HG02623 (cell line): ENCODE measurements at regions not wholly inside any gene's neighbourhood (a gene's known extent, or its start where the extent isn't known, plus 50 kb on each side); places are given as distances from the start of the nearest gene placed in this dataset.

Experiments
- ATAC-seq: cut with Tn5 transposase; IDR thresholded peaks from one replicate; pipeline ENCODE4 v1.9.1; 2021; ENCODE audit warnings: moderate library complexity; ENCODE audit not compliant: unreplicated experiment

DNA sequence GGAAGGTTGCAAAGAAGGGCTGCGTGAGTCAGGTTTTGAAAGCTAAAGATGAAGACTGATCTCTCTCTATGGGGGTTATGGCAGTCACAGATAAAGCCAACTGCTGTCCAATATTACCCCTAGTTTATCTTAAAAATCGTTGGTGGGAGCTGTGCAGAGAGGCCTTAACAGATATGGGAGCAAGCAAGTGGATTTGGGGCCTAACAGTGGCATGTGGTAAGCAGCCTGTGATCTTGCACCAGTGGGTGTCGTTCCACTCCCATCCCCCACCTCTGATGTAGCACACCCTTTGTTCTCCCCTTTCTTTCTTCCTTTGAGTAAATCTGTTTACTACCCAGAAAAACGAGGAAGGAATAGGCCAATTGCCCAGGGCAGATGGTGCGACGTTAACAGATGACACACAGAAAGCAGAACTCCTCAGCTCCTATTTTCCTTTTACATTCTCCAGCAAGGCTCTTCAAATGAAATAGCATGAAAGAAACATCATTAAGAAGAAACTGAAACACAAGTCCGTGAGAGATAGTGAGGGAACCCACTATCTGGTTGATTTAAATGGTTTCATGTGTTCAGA, 274.1 kb upstream of the CITED2 start:
- ATAC-seq, result no peak

- ATAC-seq, result no peak
Measured at GRCh38 chr6:139647841-139648240, 273.4 kb upstream of the CITED2 start.

DNA sequence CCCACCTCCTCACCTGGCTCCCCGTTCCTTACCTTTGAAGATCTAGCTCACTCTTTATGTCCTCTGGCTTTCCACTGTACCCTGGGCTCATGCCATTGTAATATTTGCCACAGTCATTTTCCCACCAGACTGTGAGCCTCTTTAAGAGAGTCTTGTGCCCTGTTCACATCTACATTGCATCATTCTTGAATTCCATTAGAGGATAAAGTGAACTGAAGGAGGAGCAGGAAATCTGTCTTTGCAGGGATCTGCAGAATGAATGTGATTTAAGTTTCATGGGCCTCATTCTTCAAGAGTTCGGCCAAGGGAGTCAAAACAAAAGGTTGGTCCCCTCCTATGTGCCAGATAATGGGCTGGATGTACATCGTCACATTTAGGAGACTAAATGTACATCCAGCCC, 272.6 kb upstream of the CITED2 start:
- ATAC-seq, result no peak

- no peak for ATAC-seq
Measured at GRCh38 chr6:139644821-139645220, 270.4 kb upstream of the CITED2 start.

- ATAC-seq, result no peak
Measured at GRCh38 chr6:139643986-139644385, 269.5 kb upstream of the CITED2 start.

GRCh38 chr6:139642346-139642745, 267.9 kb upstream of the CITED2 start:
- no peak for ATAC-seq

GRCh38 chr6:139641376-139641775, 266.9 kb upstream of the CITED2 start:
- no peak for ATAC-seq

DNA sequence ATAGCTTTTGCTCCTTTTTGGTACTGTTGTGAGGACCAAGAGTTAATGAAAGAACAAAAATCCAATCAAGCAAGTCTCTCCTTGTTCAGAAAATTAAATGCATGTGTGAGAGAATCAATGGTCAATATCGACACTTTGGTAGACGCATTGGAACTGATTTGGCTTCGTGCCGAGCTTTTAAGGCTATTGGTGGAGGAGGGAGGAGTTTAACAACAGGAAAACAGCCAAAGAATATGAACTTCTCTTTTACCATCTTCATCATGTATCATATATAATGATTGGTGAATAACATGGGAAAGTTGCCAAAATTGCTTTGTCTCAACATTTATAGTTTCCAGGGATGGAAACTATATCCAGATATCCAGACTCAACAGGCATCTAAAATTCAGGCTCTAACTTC, 266.5 kb upstream of the CITED2 start:
- no peak for ATAC-seq

- ATAC-seq, result peak; percentile 93
Measured at GRCh38 chr6:139640448-139640847, 266.0 kb upstream of the CITED2 start.

DNA sequence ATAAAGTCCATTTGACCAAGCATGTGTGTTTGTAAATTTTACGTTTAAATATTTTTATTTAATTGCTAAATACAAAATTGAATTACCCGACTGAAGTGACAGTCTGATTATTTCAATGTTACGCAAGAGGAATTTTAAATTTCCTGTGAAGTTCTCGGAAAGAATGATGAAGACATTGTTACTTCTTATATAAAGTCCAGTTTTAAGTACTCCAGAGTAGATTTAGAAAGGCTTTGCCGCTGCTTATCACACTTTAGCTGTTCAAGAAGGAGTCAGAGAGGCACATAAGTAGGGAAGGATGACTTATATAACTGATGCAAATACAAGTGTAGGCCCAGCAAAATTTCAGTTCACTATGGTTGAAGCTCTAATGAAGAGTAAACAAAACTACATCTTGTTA, 265.1 kb upstream of the CITED2 start:
- no peak for ATAC-seq

DNA sequence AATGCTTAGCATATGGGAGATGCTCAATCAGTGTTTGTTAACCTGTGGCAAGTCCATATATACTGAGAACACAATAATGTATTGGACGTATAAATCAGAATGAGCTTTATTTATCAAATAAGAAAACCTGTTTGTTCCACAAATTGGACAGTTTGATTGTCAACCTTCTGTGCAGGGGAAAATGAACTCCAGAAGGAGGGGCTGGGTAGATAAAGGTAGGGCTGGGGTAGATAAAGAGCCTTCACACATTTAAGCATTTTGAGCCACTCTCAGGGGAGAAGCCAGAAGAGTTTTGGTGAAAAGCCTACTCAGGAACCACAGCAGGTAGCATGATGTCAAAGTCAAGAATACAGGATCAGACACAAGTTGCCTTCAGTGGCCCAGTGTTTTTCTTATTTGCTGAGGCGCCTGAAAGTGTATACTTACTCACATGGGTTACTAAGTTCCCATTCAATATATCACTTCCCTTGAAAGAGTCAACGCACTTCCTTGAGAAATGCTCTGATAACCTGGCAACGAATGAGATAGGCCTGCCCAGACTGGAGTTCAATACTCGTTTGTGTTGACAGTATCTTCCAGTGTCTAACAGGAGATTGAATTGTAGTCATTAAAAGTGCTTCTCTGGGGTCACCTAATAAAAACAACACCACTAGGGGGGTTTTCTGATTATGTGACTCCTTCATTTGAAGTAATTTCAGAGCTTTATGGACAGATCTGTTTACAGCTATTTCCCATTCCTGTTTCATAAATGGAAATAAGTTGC, 263.9 kb upstream of the CITED2 start:
- no peak for ATAC-seq

DNA sequence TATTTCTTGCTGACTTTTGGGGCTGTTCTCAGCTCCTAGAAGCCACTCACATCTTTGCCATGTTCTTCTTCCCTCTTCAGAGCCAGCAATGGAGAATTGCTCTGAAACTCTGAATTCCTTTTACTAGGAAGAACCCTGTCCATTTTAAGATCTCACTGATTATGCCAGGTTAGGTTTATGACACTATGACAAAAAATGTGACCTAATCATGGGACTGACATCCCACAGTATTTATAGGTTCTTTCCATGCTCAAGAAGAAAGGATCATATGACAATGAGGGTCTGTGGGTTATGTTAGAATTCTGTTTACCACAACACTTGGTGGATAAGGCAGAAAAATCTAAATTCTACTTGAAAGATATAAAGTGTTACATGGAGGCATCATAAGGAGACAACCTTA, 263.3 kb upstream of the CITED2 start:
- ATAC-seq, result no peak

- ATAC-seq, result no peak
Measured at GRCh38 chr6:139636391-139636790, 261.9 kb upstream of the CITED2 start.

DNA sequence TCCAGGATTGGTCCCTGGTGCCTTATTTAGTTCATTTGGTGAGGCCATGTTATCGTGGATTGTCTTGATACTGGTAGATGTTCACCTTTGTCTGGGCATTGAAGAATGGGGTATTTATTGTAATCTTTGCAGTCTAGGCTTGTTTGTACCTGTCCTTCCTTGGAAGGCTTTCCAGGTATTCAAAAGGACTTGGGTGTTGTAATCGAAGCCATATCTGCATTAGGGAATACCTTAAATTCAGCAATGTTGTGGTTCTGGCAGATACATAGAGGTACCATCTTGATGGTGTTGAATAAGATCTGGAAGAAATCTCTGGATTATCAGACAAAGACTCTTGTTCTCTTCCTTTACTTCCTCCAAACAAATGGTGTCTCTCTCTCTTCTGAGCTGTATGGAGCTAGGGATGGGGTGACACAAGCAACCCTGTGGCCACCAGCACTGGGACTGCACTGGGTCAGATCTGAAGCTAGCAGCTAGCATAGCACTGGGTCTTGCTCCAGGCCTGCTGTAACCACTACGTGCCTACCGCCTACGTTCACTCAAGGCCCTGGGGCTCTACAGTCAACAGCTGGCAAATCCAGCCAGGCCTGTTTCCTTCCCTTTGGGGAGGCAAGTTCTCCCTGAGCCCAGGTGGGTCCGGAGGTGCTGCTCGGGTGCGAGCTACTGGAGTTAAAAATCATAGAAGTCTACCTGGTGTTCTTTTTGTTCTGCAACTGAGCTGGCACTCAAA, 261.1 kb upstream of the CITED2 start:
- ATAC-seq, result no peak

DNA sequence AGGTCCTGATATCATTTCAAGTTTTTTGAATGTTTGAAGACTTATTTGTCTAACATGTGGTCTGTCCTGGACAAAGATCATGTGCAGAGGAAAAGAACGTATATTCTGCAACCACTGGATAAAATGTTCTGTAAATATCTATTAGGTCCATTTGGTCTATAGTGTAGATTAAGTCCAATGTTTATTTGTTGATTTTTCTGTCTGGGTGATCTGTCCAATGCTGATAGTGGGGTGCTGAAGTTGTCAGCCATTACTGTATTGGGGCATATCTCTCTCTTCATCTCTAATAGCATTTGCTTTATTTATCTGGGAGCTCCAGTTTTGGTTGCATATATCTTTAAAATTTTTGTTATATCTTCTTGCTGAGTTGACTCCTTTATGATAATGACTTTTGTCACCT, 258.4 kb upstream of the CITED2 start:
- no peak for ATAC-seq

DNA sequence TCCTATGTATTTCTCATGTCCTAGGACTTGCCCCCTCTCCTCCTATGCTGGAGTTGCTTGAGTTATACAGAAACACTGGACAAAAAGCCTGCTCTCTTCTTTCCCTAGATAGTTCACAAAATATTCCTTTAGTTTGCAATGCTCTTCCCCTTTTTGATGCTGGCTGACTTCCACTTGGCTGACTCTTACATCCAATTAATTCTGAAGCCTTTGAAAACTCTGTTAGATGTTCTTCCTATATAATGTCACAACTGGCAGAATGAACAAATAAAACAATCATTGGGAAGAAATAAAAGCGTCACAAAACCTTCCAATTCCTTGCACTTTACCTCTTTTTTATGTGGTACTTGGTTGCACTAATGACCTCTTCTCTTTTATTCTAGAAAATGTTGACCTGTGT, 253.8 kb upstream of the CITED2 start:
- ATAC-seq, result no peak

DNA sequence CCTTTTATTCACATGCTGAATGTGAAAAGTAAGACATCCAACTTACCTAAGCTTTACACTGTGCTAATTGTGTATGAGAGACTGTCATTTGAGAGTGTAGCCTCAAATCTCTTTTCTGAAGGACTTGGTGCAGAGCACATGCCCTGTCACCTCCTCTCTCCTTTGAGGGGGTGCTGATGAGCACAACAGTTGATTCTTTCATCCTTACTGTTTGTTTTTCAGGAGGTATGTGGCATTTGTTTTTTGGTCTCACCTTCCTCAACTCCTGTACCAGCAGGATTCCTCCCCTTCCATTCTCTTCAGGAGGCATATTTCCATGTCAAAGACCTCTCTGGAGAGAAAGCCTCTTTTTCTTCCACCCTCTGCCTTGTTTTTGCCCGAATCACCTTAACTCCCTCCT, 252.6 kb upstream of the CITED2 start:
- no peak for ATAC-seq

DNA sequence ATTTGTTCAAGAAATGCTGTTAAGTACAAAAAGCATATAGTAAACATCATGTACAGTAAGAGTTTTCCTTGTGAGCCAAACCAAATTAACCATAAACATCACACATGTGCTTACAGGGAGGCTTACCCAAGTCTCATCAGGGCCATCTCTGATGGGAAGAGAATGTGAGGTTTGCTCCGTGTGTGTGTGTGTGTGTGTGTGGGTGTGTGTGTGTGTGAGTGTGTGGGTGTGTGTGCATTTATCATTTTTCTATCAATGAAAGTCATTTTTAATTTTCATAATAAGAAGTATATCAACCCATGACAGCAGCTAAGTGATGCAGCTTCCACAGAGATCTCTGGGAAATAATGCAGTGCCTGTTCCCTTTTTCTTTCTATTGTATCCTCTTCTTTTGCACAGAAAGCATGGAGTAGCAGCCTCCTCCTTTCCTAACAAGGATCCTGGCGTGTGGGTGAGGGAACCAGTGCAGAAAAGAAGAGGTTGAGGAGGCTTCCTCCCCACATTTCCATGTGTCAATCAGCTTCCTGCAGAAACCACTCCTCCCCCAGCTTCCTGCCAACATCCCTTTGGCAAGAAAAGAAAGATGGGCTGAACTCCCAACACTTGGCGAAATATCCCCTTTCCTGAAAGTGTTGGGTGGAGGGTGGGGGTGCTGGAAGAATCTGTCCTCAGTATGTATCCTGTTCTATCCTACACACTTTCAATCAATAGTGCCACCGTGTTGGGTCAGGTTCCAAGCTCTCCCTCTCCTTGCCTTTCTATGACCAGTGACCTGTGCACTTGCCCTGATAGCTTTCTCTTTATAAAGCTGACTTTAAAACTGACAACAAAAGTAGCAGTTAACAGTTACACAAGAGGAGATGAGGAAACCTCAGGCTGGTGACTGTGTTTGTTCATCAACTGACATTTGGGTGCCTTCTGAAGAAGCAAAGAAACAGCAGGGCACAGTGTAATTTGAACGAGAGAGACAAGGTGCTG, 251.8 kb upstream of the CITED2 start:
- no peak for ATAC-seq

DNA sequence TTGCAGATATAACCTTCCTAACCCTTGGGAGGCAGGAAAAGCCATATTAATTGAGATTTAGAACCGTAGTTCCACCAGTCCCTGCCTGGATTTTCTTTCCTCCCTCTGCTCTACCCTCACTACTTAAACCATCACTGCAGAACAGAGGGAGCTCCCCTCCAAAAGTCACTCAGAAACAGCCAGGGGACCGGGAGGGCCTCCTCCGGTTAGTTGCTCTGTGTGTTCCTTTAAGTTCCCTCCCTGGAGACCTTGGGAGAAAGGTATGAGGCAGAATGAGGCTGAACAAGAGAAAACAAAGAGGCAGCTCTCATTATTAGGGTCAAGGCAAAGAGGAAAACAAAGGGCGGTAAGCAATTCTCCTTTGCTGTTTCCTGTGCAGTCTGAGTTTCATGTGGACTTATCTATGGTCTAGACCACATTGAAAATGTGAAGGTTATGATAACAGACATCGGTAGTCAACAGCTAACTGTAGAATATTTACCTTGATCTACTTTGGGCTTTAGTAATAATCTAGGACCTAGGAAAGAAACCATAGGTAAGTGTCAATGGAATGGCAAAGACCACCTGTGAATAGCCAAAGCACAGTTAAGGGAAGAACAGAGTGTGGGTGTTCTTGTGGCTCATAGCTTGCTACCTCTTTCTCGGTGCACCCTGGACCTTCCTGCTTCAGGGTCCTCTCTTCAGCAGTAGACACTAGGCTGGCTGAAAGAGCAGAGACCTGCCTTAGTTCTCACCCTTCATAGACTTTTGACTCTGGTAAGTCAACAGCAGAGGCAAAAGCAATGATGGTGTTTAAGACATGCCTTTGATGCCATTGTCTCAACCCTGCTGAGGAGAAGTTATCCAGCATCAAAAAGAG, 250.9 kb upstream of the CITED2 start:
- ATAC-seq, result no peak

- ATAC-seq, result no peak
Measured at GRCh38 chr6:139623372-139623771, 248.9 kb upstream of the CITED2 start.
